ENCODE measurements at regions not wholly inside any gene's neighbourhood (a gene's known extent, or its start where the extent isn't known, plus 50 kb on each side); places are given as distances from the start of the nearest gene placed in this dataset.

GRCh38 chr1:238927899-238928298 lies 458.5 kb upstream of the CHRM3 start:
- TF ChIP-seq CTCF (IDR thresholded peaks at IDR 0.05) (no peak), POLR2A (IDR thresholded peaks at IDR 0.05) (no peak)
